RPMI7951 (cell line): ENCODE measurements at regions not wholly inside any gene's neighbourhood (a gene's known extent, or its start where the extent isn't known, plus 50 kb on each side); places are given as distances from the start of the nearest gene placed in this dataset.
"Not testable (repeated sequence)": the region's sequence is repeated elsewhere in the genome, so short reads cannot be mapped to it uniquely, and the experiment has no call there.

Experiments
- DNase-seq: peaks from one replicate; pipeline ENCODE4 v3.0.0-alpha.2; 2012; ENCODE audit warnings: low read depth

- peak; percentile 86 for DNase-seq
Measured at GRCh38 chr1:115182012-115182715, 92.9 kb upstream of the TSPAN2 start.

GRCh38 chr1:115181231-115181630 is 91.9 kb upstream of the TSPAN2 start:
- no peak for DNase-seq

- peak; percentile 100 for DNase-seq
Measured at GRCh38 chr1:115179397-115180079, 90.2 kb upstream of the TSPAN2 start.

GRCh38 chr1:115176189-115176588 is 86.9 kb upstream of the TSPAN2 start:
- DNase-seq = no peak

- no peak for DNase-seq
Measured at GRCh38 chr1:115175596-115175995, 86.3 kb upstream of the TSPAN2 start.

GRCh38 chr1:115173151-115173550 is 83.8 kb upstream of the TSPAN2 start:
- DNase-seq = no peak

GRCh38 chr1:115172270-115172669 is 83.0 kb upstream of the TSPAN2 start:
- DNase-seq = no peak

- DNase-seq = peak; percentile 75
Measured at GRCh38 chr1:115170961-115171392, 81.7 kb upstream of the TSPAN2 start.

GRCh38 chr1:115170377-115170776 is 81.1 kb upstream of the TSPAN2 start:
- no peak for DNase-seq

- DNase-seq = peak; percentile 86
Measured at GRCh38 chr1:115168026-115168425, 78.7 kb upstream of the TSPAN2 start.

GRCh38 chr1:115166531-115167091 is 77.3 kb upstream of the TSPAN2 start:
- DNase-seq = peak; percentile 69

- DNase-seq = no peak
Measured at GRCh38 chr1:115165776-115166175, 76.5 kb upstream of the TSPAN2 start.

GRCh38 chr1:115164940-115165705 is 75.8 kb upstream of the TSPAN2 start:
- DNase-seq = no peak

GRCh38 chr1:115164484-115164883 is 75.2 kb upstream of the TSPAN2 start:
- peak; percentile 45 for DNase-seq

- no peak for DNase-seq
Measured at GRCh38 chr1:115160728-115161127, 71.4 kb upstream of the TSPAN2 start.

- DNase-seq = no peak
Measured at GRCh38 chr1:115159958-115160357, 70.7 kb upstream of the TSPAN2 start.

GRCh38 chr1:115158181-115158580 is 68.9 kb upstream of the TSPAN2 start:
- DNase-seq = peak; percentile 71

- no peak for DNase-seq
Measured at GRCh38 chr1:115156826-115157468, 67.6 kb upstream of the TSPAN2 start.

GRCh38 chr1:115153966-115154557 is 64.8 kb upstream of the TSPAN2 start:
- DNase-seq = no peak

GRCh38 chr1:115147928-115148327 is 58.6 kb upstream of the TSPAN2 start:
- not testable (repeated sequence) for DNase-seq

GRCh38 chr1:115145226-115145625 is 55.9 kb upstream of the TSPAN2 start:
- peak; percentile 46 for DNase-seq
